Osteoblast (primary cell): ENCODE measurements at regions not wholly inside any gene's neighbourhood (a gene's known extent, or its start where the extent isn't known, plus 50 kb on each side); places are given as distances from the start of the nearest gene placed in this dataset.

ENCODE experiments used
- DNase-seq: peaks from one replicate; pipeline ENCODE4 v3.0.0; 2011; ENCODE audit warnings: low spot score, mixed read lengths; ENCODE audit not compliant: insufficient read length; ENCODE audit errors: missing footprints
- H2AFZ ChIP-seq: 2 replicates; pipeline ENCODE4 v1.6.0; 2011; ENCODE audit warnings: mild to moderate bottlenecking, low read length
- H3K27ac ChIP-seq: 2 replicates; pipeline ENCODE4 v1.5.1; 2011; ENCODE audit warnings: mild to moderate bottlenecking, low read depth, low read length, moderate library complexity
- H3K27me3 ChIP-seq: 2 replicates; pipeline ENCODE4 v1.6.0; 2012; ENCODE audit warnings: mild to moderate bottlenecking, control low read depth, inconsistent platforms, low read length, moderate library complexity; ENCODE audit not compliant: insufficient read depth
- H3K36me3 ChIP-seq: 2 replicates; pipeline ENCODE4 v1.5.1; 2011; ENCODE audit warnings: mild to moderate bottlenecking, low read length, control low read depth, moderate library complexity; ENCODE audit not compliant: insufficient read depth
- H3K4me1 ChIP-seq: 2 replicates; pipeline ENCODE4 v1.5.1; 2011; ENCODE audit warnings: mild to moderate bottlenecking, low read length, control low read depth, moderate library complexity; ENCODE audit not compliant: insufficient read depth
- H3K4me2 ChIP-seq: 2 replicates; pipeline ENCODE4 v1.6.0; 2011; ENCODE audit warnings: mild to moderate bottlenecking, low read length; ENCODE audit not compliant: insufficient read depth
- H3K4me3 ChIP-seq: fragments of 200-600 bp; sonication (generic); 3 replicates; pipeline ENCODE4 v1.5.1; 2012; ENCODE audit warnings: mild to moderate bottlenecking, low read length, inconsistent platforms; ENCODE audit not compliant: insufficient read depth
- H3K79me2 ChIP-seq: 2 replicates; pipeline ENCODE4 v1.6.0; 2012; ENCODE audit warnings: mild to moderate bottlenecking, low read length, control low read depth, inconsistent platforms; ENCODE audit not compliant: insufficient read depth
- H3K9me3 ChIP-seq: 2 replicates; pipeline ENCODE4 v1.5.1; 2011; ENCODE audit warnings: low read depth, low read length, control low read depth
- H4K20me1 ChIP-seq: 2 replicates; pipeline ENCODE4 v1.6.0; 2012; ENCODE audit warnings: mild to moderate bottlenecking, low read length, control low read depth; ENCODE audit not compliant: insufficient read depth
- CTCF ChIP-seq: IDR thresholded peaks from 2 replicates; pipeline ENCODE4 v1.5.1; 2011; ENCODE audit warnings: mild to moderate bottlenecking, low read depth, low read length, moderate library complexity; ENCODE audit errors: extremely low read depth

- no peak for TF ChIP-seq CTCF
- no peak overlapping the region for H3K4me3 ChIP-seq
- H3K79me2 ChIP-seq, result no peaks in the 10 kb centered on the region
- no peak overlapping the region for H3K27ac ChIP-seq
- no peaks in the 10 kb centered on the region for H3K27me3 ChIP-seq
- H4K20me1 ChIP-seq, result no peaks in the 10 kb centered on the region
- H3K4me1 ChIP-seq, result no peaks in the 10 kb centered on the region
- H3K4me2 ChIP-seq, result no peak overlapping the region
- no peaks in the 10 kb centered on the region for H3K36me3 ChIP-seq
- H3K9me3 ChIP-seq, result peaks cover 3% of the 10 kb centered on the region
- no peak for DNase-seq
- H2AFZ ChIP-seq, result no peak overlapping the region
These were observed 104.7 kb upstream of the VASH1 start for GRCh38 chr14:76656592-76656991.

GRCh38 chr14:76657404-76657803 lies 103.9 kb upstream of the VASH1 start:
- peaks cover 3% of the 10 kb centered on the region for H3K9me3 ChIP-seq
- no peak for DNase-seq
- H3K4me1 ChIP-seq, result no peaks in the 10 kb centered on the region
- no peaks in the 10 kb centered on the region for H3K27me3 ChIP-seq
- no peak for TF ChIP-seq CTCF
- H2AFZ ChIP-seq, result no peak overlapping the region
- no peak overlapping the region for H3K27ac ChIP-seq
- no peaks in the 10 kb centered on the region for H3K36me3 ChIP-seq
- H3K4me3 ChIP-seq, result no peak overlapping the region
- no peak overlapping the region for H3K4me2 ChIP-seq
- no peaks in the 10 kb centered on the region for H4K20me1 ChIP-seq
- no peaks in the 10 kb centered on the region for H3K79me2 ChIP-seq

- no peak for DNase-seq
These were observed 103.4 kb upstream of the VASH1 start for GRCh38 chr14:76657846-76658245.

GRCh38 chr14:76662580-76662979 lies 98.7 kb upstream of the VASH1 start:
- H3K4me2 ChIP-seq, result no peak overlapping the region

More at GRCh38 chr14:76657846-76658245, 103.4 kb upstream of the VASH1 start:
- H3K27me3 ChIP-seq, result no peaks in the 10 kb centered on the region
- no peak overlapping the region for H3K27ac ChIP-seq
- H2AFZ ChIP-seq, result no peak overlapping the region
- no peaks in the 10 kb centered on the region for H3K4me1 ChIP-seq
- H3K36me3 ChIP-seq, result no peaks in the 10 kb centered on the region
- no peak overlapping the region for H3K4me3 ChIP-seq
- no peaks in the 10 kb centered on the region for H3K79me2 ChIP-seq
- TF ChIP-seq CTCF, result no peak
- H3K4me2 ChIP-seq, result no peak overlapping the region
- H4K20me1 ChIP-seq, result no peaks in the 10 kb centered on the region
- H3K9me3 ChIP-seq, result peaks cover 3% of the 10 kb centered on the region

More at GRCh38 chr14:76662580-76662979, 98.7 kb upstream of the VASH1 start:
- no peak for TF ChIP-seq CTCF
- Histone ChIP-seq H3K9me3 (peaks cover 3% of the 10 kb centered on the region), H3K4me1 (no peaks in the 10 kb centered on the region), H3K27me3 (no peaks in the 10 kb centered on the region), H4K20me1 (no peaks in the 10 kb centered on the region), H3K4me3 (no peak overlapping the region), H3K36me3 (no peaks in the 10 kb centered on the region), H3K79me2 (no peaks in the 10 kb centered on the region), H3K27ac (no peak overlapping the region), H2AFZ (no peak overlapping the region)
- no peak for DNase-seq
